HG03139 (cell line): ENCODE measurements at regions not wholly inside any gene's neighbourhood (a gene's known extent, or its start where the extent isn't known, plus 50 kb on each side); places are given as distances from the start of the nearest gene placed in this dataset.
"Not testable (repeated sequence)": the region's sequence is repeated elsewhere in the genome, so short reads cannot be mapped to it uniquely, and the experiment has no call there.

Experiments
- ATAC-seq: cut with Tn5 transposase; IDR thresholded peaks from one replicate; pipeline ENCODE4 v1.9.1; 2021; ENCODE audit not compliant: unreplicated experiment

GRCh38 chr5:1731855-1732237, 67.8 kb downstream of the MRPL36 start:
- not testable (repeated sequence) for ATAC-seq

- ATAC-seq: no peak
Measured at GRCh38 chr5:1731091-1731639, 68.5 kb downstream of the MRPL36 start.

DNA sequence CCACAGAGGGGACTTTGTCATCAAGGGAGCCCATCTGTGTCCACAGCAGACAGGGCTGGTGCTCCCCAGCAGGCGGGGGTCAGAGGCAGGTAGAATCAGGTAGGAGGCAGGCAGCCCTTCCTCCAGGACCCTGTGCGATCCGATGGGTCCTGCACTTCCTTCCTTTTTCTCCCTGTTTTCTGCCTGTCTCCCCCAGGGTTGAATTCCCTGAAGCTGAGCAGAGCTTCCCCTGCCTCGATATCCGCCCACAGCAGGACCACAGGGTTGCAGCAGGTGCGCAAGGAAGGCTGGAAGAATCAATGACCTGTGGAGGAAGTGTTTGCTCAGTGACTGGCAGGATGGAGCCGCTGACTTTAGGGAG, 69.2 kb downstream of the MRPL36 start:
- ATAC-seq: no peak

DNA sequence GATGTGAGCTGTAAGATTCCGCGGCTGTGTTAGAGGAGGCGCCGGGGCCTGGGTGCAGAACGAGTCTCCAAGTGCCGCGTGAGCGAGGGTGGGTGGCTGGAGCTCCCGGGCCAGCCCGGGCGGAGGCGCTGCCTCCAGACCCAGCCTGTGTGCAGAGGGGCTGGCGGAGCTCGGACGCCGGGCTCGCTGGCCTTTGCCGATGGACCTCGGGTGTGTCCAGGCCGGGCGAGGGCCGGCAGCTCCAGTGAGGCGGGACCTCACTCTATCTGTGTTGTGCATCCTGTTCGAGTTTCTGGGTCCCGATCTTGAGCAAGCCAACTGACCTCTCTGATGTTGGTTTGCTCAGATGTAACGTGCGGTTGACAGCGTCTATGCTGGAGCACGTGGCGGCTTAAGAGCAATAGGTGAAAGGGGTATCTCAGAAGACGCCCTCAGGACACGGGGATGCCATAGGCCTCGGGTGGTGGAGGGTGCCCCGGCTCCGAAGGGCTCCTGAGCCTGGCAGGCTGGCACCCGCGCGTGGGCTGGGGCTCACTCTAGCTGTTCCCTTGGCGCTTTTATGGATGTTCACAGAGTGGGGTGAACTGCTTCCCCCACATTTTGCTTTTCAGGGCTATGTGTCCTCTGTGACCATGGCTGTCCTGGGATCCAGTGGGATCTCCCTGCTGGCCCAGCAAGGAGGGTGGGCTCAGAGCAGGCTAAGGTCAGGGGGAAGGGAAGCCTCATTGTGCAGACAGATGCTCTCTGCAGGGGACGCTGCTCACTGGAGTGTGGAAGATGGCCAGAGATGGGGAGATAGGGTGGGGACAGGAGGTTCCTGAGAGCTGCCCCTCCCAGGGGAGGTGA, 69.8 kb downstream of the MRPL36 start:
- no peak for ATAC-seq

DNA sequence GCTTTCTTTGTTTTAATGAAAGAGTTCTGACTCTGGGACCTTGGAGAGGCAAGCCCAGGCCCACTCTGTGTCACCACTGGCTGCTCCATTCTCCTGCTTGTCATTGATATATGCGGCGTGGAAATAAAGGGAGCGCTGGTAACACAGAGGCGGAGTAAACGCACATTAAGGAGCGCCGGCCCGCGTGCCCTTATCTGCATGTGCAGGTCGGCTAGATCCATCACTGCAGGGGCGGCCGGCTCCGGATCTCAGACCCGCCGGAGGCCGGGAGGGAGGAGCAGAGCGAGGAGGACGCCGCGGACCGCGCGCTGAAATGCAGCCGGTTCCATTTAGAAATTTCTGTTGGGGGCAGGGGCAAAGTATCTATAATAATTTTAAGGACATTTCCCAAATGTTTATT, 70.8 kb downstream of the MRPL36 start:
- ATAC-seq: no peak

DNA sequence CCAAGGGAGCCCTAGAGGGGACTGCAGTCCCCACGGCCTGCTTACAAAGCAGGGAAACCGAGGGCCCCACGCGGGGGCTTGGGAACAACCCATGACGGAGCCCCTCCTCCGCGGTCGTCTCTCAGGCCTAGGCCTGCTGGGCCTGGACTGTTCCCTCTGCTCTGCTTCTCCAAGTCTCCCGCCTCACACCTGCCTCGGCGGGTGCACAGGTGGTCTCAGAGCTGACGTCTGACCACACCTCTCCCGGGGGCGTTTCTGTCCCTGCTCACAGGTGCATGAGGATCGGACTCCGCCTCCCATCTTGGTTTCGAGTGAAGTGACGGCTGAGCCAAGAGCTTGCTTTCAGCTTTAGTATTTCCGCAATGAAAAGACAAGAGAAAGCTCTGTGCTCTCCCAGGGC, 72.1 kb downstream of the MRPL36 start:
- ATAC-seq: no peak

GRCh38 chr5:1726956-1727355, 72.7 kb downstream of the MRPL36 start:
- no peak for ATAC-seq

DNA sequence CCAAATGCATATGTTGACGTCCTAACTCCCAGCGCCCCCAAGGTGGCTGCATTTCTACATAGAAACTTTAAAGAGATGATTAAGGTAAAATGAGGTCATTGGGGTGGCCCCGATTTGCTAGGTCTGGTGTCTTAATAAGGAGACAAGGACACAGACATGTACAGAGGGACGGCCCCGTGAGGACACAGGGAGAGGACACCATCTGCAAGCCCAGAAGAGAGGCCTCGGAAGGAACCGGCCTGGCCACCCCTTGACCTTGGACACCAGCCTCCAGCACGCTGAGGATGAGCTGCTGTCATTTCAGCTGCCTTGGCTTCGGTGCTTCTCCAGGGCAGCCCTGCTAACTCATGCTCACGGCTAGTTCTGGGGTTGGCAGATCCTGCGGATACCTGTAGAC, 73.2 kb downstream of the MRPL36 start:
- no peak for ATAC-seq

DNA sequence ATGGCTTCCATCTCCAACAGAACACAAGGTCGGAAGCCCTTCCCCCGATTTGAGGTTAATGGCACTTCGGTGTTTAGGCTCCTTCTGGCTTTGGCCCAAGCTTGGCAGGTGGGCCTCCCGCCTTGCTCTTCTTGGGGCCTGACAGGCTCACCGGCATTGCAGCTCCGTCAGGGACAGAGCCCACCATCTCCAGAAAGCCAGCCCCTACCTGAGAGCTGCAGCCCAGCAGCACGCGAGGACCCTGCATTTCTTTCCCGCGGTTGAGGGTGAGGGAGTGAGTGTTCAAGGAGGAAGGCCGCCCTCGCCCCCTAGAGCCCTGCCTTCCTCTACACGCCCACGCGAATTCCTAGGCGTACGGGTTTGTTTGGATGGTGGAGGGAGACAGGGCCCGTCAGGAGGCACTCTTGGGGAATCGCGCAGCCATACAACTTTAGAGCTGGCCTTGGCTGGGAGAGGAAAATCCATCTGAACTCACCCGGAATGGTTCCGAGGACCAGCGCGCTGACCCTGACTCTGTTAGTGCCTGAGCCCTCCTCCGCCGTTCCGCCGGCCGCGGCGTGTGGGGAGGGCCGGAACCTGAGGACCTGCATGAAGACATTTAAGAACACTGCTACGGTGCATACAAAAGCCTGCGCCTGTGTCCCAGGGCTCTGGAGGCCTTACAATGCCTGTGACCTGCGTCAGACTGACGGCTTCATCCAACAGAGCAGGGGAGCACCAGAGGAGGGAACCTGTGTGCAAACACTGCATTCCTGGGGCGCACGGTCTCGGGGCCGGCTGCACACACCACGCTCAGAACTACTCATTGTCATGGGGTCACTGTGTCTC, 73.8 kb downstream of the MRPL36 start:
- ATAC-seq: no peak

DNA sequence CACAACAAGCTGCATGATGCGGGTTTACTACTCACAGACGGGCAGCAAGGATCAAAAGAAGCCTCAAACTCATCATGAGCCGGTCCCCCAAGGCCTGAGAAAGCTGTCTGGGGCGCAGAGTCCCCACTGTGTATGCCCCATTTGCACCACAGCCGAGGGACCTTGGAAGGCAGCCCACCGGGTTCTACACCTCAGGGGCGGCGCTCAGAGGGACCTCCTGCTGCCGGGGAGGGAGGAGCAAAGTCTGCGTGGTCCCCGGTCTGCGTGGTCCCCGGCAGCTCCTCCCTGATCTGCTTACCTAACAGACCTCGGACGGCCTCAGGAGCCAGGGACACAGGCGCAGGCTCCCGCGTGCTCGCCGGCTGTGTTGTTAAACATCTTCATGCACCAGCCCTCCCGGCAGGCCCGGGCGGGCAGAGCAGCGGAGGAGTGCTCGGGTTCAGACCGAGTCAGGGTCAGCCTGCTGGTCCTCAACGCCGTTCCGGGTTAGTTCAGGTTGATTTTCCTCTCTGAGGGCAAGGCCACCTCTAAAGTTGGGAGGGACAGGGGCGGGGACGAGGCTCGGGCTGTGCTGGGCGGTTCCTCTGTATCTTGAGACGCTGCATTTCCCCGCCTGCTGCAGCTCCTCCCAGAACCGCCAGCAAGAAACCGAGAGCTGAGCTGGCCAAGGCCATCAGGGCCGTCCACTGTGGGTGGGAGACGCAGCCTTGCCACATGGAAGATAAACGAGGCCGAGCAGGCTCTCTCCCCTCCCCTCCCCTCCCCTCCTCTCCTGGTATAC, 74.6 kb downstream of the MRPL36 start:
- ATAC-seq: no peak

GRCh38 chr5:1723957-1724821, 75.4 kb downstream of the MRPL36 start:
- ATAC-seq: no peak

DNA sequence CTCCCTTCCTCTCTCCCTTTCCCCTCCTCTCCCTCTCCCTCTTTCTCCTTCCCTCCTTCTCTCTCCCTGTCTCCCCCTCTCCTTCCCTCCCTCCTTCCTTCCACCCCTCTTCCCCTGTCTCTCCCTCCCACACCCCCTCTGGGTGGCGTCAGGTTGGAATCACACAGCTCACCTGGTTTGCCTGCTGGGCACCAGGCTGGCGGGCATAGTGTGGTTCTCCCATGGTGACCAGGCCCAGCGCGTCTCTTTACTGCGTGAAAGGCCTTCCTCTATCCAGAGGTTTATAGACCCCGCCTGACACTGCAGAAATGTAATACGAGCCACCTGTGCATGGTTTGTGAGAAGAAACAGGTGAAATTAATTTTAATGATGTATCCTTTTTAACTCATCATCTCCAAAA, 76.2 kb downstream of the MRPL36 start:
- ATAC-seq: no peak

DNA sequence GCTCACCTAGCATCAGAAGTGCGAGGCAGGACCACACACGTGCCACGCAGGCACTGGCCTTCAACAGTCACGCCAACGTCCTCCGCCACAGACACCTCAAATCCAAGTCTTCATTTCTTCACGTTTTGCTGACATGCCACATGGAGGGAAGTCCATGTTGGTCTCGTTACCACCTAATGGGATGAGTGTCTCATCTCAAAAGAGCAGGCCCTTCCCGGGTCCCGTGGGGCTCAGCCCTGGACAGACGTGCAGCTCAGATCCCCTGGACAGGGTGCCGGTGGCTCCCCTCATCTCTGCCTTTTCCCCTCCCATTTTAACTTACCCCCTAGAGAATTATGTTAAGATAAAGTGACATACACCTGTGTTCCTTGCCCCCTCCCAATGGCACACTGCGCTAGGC, 76.8 kb downstream of the MRPL36 start:
- ATAC-seq: no peak

DNA sequence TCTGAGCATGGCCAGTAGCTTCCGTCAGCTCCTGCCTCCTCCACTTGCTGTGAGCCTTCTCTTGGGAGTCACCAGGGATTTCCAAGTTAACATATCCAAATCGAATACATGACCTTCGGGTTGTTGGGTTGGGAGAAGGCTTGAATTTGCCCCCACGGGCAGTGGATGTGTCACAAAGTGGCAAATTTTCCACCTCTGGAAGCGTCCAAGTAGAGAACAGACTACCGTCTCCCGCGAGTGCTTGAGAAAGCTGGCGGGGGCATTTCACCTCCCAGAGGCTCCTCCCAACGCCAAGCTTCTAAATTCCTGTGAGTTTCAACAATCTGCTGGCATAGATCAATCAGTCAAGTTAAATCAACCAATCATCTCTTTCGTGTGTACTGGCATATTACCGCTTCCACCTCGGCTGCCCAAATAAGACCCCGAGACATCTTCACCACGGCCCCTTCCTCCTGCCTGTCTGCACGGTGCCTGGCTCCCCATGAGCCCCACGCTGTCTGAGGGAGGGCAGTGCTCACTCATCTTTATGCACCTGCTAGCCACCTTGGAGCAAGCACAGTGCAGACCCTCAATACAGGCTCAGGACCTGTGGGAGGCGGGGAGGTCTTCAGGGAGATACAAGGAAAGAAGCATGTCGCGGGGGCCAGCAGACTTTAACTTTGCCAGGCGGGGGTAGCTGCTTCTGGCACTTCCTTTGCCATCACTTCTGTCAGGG, 79.1 kb downstream of the MRPL36 start:
- ATAC-seq: no peak

- no peak for ATAC-seq
Measured at GRCh38 chr5:1719860-1720259, 79.8 kb downstream of the MRPL36 start.

- ATAC-seq: no peak
Measured at GRCh38 chr5:1718669-1719068, 81.0 kb downstream of the MRPL36 start.

GRCh38 chr5:1710091-1710490, 89.5 kb downstream of the MRPL36 start:
- ATAC-seq: not testable (repeated sequence)

- ATAC-seq: no peak
Measured at GRCh38 chr5:1709171-1709803, 90.3 kb downstream of the MRPL36 start.

DNA sequence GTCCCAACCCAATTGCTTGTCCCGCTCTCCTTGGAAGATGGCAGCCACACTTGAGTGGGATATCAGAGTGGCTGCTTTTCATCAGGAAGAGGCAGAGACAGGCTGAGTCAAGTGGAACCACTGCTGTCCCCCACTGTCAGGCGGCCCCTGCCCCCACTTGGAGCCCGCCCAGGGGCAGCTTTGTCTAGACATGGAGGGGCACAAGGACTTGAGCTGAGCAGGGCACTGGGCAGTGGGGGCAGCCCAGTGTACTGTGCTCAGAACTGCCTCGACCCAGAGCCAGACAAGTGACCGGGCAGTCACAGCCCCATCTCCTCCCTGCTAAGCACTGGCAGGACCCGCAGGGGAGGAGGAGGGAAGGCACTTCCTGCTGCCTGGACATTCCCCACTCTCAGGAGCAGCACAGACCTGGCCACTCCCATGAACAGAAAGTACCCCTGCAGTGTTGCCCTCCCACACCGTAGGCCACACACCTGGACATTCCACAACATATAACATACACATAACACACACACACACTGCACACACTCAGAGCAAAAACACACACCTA, 91.0 kb downstream of the MRPL36 start:
- no peak for ATAC-seq
